ENCODE measurements at regions not wholly inside any gene's neighbourhood (a gene's known extent, or its start where the extent isn't known, plus 50 kb on each side); places are given as distances from the start of the nearest gene placed in this dataset.

DNA sequence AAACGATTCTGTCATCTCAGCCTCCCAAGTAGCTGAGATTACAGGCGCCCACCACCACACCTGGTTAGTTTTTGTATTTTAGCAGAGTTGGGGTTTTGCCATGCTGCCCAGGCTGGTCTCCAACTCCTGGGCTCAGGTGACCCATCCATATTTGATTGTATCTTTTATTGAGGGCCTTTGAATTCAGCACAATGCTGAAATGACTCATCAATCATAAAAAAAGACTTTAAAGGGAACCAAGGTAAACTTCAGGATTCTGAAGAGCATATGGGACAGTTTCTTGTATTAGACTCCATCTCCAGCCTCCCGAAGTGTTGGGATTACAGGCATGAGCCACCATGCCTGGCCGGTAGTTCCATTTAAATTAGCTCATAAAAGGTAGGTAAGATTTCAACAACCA, 232.2 kb downstream of the SETD4 start:
- H3K36me3 ChIP-seq (ENCODE audit: control insufficient read depth, low read length), result no peaks in the 10 kb centered on the region
- no peak overlapping the region for H3K4me2 ChIP-seq (ENCODE audit: low read length)
- H3K9me2 ChIP-seq (replicated peaks; ENCODE audit: control insufficient read depth, low read length), result no peaks in the 10 kb centered on the region
- H3K4me1 ChIP-seq (ENCODE audit: control insufficient read depth, low read length), result no peaks in the 10 kb centered on the region
- H3K79me2 ChIP-seq (ENCODE audit: control insufficient read depth, low read length), result no peaks in the 10 kb centered on the region
- no peaks in the 10 kb centered on the region for H3K27me3 ChIP-seq (ENCODE audit: control insufficient read depth, low read length)
- H3K9me3 ChIP-seq (ENCODE audit: control insufficient read depth, insufficient read depth, low read length), result no peaks in the 10 kb centered on the region
- H4K20me1 ChIP-seq (ENCODE audit: control insufficient read depth, insufficient read depth, low read depth, low read length), result no peaks in the 10 kb centered on the region
- H3F3A ChIP-seq (ENCODE audit: control insufficient read depth, insufficient read depth), result no peaks in the 10 kb centered on the region
- H3K27ac ChIP-seq (ENCODE audit: low read depth, low read length), result no peak overlapping the region
- no peak overlapping the region for H3K4me3 ChIP-seq (ENCODE audit: low read length)
- TF ChIP-seq, protein P1, sequence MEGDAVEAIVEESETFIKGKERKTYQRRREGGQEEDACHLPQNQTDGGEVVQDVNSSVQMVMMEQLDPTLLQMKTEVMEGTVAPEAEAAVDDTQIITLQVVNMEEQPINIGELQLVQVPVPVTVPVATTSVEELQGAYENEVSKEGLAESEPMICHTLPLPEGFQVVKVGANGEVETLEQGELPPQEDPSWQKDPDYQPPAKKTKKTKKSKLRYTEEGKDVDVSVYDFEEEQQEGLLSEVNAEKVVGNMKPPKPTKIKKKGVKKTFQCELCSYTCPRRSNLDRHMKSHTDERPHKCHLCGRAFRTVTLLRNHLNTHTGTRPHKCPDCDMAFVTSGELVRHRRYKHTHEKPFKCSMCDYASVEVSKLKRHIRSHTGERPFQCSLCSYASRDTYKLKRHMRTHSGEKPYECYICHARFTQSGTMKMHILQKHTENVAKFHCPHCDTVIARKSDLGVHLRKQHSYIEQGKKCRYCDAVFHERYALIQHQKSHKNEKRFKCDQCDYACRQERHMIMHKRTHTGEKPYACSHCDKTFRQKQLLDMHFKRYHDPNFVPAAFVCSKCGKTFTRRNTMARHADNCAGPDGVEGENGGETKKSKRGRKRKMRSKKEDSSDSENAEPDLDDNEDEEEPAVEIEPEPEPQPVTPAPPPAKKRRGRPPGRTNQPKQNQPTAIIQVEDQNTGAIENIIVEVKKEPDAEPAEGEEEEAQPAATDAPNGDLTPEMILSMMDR (IDR thresholded peaks at IDR 0.05; ENCODE audit: low read depth, low read length, poor library complexity, severe bottlenecking), result no peak
- no peak for TF ChIP-seq EZH2phosphoT487 (IDR thresholded peaks at IDR 0.05; ENCODE audit: borderline replicate concordance, low read length)

DNA sequence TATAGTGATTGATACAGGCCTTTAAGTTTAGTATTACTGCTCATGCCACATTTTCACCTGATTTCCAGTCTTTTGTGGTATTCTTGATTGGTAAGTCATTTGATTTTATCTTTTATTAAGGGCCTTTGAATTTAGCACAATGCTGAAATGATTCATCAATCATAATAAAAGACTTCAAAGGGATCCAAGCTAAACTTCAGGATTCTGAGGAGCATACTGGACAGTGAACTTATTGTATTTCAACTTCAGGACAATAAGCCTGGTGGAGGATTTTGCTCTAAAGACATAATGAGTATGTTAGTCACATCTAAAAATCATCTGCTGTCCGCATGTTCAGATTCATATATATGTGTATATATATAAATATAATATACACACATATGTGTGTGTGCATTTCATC, 233.3 kb downstream of the SETD4 start:
- no peak for TF ChIP-seq EZH2phosphoT487 (IDR thresholded peaks at IDR 0.05; ENCODE audit: borderline replicate concordance, low read length)
- TF ChIP-seq, protein P1 (IDR thresholded peaks at IDR 0.05; ENCODE audit: low read depth, low read length, poor library complexity, severe bottlenecking), result no peak
- no peaks in the 10 kb centered on the region for H3K9me3 ChIP-seq (ENCODE audit: control insufficient read depth, insufficient read depth, low read length)
- H3K4me1 ChIP-seq (ENCODE audit: control insufficient read depth, low read length), result no peaks in the 10 kb centered on the region
- no peaks in the 10 kb centered on the region for H3F3A ChIP-seq (ENCODE audit: control insufficient read depth, insufficient read depth)
- H3K4me3 ChIP-seq (ENCODE audit: low read length), result no peak overlapping the region
- H3K9me2 ChIP-seq (replicated peaks; ENCODE audit: control insufficient read depth, low read length), result no peaks in the 10 kb centered on the region
- no peak overlapping the region for H3K27ac ChIP-seq (ENCODE audit: low read depth, low read length)
- no peaks in the 10 kb centered on the region for H4K20me1 ChIP-seq (ENCODE audit: control insufficient read depth, insufficient read depth, low read depth, low read length)
- no peaks in the 10 kb centered on the region for H3K36me3 ChIP-seq (ENCODE audit: control insufficient read depth, low read length)
- no peaks in the 10 kb centered on the region for H3K27me3 ChIP-seq (ENCODE audit: control insufficient read depth, low read length)
- H3K4me2 ChIP-seq (ENCODE audit: low read length), result no peak overlapping the region
- no peaks in the 10 kb centered on the region for H3K79me2 ChIP-seq (ENCODE audit: control insufficient read depth, low read length)

DNA sequence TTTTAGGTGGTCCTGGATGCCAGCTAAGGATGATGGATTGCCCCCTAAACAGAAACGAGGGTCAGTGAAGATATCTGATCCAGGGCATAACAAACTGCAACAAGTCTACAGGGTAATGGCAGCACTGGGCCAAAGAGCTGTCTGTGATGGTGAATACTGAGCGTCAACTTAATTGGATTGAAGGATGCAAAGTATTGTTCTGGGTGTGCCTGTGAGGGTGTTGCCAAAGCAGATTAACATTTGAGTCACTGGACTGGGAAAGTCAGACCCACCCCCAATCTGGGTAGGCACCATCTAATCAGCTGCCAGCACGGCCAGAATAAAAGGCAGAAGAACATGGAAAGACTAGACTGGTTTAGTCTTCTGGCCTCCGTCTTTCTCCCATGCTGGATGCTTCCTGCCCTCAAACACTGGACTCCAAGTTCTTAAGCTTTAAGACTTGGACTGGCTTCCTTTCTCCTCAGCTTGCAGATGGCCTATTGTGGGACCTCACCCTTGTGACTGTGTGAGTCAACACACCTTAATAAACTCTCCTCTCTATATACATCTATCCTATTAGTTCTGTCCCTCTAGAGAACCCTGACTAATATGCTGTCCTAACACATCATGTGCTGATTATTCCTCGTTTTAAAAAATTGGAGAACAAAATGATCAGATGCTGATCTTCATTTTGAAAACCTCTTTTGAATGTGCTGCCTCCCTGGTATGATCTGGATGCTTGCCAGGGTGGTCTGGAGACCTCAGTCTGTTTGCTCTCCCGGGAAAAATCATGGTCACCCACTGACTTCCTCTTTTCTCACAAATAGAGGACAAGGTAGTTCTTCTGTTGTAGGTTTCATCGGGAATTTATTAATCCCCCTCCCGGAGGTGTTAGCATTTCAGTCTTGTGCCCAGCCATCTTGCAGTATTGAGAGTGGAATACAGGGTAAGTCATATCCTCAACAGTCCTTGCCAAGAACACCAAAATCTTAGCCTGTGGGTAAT, 234.7 kb downstream of the SETD4 start:
- Histone ChIP-seq H3K4me3 (ENCODE audit: low read length) (no peak overlapping the region), H3K27me3 (ENCODE audit: control insufficient read depth, low read length) (no peaks in the 10 kb centered on the region), H3K27ac (ENCODE audit: low read depth, low read length) (no peak overlapping the region), H4K20me1 (ENCODE audit: control insufficient read depth, insufficient read depth, low read depth, low read length) (no peaks in the 10 kb centered on the region), H3K4me2 (ENCODE audit: low read length) (no peak overlapping the region), H3F3A (ENCODE audit: control insufficient read depth, insufficient read depth) (no peaks in the 10 kb centered on the region), H3K36me3 (ENCODE audit: control insufficient read depth, low read length) (no peaks in the 10 kb centered on the region), H3K4me1 (ENCODE audit: control insufficient read depth, low read length) (no peaks in the 10 kb centered on the region), H3K9me3 (ENCODE audit: control insufficient read depth, insufficient read depth, low read length) (no peaks in the 10 kb centered on the region), H3K9me2 (replicated peaks; ENCODE audit: control insufficient read depth, low read length) (no peaks in the 10 kb centered on the region), H3K79me2 (ENCODE audit: control insufficient read depth, low read length) (no peaks in the 10 kb centered on the region)
- no peak for TF ChIP-seq EZH2phosphoT487 (IDR thresholded peaks at IDR 0.05; ENCODE audit: borderline replicate concordance, low read length)
- TF ChIP-seq, protein P1 (IDR thresholded peaks at IDR 0.05; ENCODE audit: low read depth, low read length, poor library complexity, severe bottlenecking), result no peak

Data from DOHH2 (cell line).